BE2C (cell line): ENCODE measurements at regions not wholly inside any gene's neighbourhood (a gene's known extent, or its start where the extent isn't known, plus 50 kb on each side); places are given as distances from the start of the nearest gene placed in this dataset.

Source experiments
- DNase-seq: peaks from one replicate; pipeline ENCODE4 v3.0.0-alpha.2; 2020
- H3K27me3 ChIP-seq: fragments of 250-450 bp; sonication (Bioruptor Pico); 2 replicates; pipeline ENCODE4 v1.5.1; 2020; ENCODE audit warnings: mild to moderate bottlenecking
- H3K36me3 ChIP-seq: fragments of 250-450 bp; sonication (Bioruptor Pico); 2 replicates; pipeline ENCODE4 v1.5.1; 2020; ENCODE audit warnings: mild to moderate bottlenecking
- H3K4me1 ChIP-seq: fragments of 250-450 bp; sonication (Bioruptor Pico); 2 replicates; pipeline ENCODE4 v1.5.1; 2020
- H3K4me3 ChIP-seq: 2 replicates; pipeline ENCODE4 v1.5.1; 2011; ENCODE audit warnings: low read depth, low read length
- H3K9me3 ChIP-seq: fragments of 250-450 bp; sonication (Bioruptor Pico); 2 replicates; pipeline ENCODE4 v1.5.1; 2020
- TF ChIP-seq, protein P1 (sequence below): IDR thresholded peaks from 2 replicates; pipeline ENCODE4 v1.5.1; 2012; ENCODE audit warnings: mild to moderate bottlenecking, low read depth, low read length

DNA sequence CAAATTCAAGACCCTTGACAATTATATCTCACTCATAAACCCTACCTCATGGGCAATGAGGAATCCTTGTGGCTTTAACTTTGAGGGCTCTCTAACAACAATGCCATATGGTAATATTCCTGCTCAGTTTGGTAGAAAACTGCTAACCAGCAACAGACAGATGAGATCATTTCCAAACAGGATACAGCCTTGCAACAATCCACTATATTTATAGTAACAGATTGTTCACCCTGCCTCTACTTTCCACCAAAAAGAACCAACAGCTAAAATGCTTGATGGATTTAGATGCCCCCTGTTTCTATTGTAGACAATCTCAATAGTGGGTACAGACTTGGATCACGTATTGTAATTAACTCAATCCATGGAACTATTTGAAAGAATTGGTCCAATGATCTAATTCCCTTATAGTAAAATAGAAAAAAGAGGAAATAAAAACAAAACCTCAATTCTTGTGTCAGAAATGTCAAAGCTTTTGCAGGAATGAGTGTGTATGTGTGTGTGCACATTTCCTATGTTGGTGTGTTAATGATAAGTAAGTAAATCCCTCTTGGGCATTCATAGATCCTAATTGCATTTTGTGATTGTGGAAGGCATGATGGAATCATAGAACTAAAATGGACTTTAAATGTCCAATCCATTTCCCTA lies 100.0 kb upstream of the EDEM3 start:
- H3K9me3 ChIP-seq, result no peaks in the 10 kb centered on the region
- DNase-seq, result no peak
- no peaks in the 10 kb centered on the region for H3K27me3 ChIP-seq
- TF ChIP-seq, protein P1, sequence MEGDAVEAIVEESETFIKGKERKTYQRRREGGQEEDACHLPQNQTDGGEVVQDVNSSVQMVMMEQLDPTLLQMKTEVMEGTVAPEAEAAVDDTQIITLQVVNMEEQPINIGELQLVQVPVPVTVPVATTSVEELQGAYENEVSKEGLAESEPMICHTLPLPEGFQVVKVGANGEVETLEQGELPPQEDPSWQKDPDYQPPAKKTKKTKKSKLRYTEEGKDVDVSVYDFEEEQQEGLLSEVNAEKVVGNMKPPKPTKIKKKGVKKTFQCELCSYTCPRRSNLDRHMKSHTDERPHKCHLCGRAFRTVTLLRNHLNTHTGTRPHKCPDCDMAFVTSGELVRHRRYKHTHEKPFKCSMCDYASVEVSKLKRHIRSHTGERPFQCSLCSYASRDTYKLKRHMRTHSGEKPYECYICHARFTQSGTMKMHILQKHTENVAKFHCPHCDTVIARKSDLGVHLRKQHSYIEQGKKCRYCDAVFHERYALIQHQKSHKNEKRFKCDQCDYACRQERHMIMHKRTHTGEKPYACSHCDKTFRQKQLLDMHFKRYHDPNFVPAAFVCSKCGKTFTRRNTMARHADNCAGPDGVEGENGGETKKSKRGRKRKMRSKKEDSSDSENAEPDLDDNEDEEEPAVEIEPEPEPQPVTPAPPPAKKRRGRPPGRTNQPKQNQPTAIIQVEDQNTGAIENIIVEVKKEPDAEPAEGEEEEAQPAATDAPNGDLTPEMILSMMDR, result no peak
- no peaks in the 10 kb centered on the region for H3K36me3 ChIP-seq
- no peaks in the 10 kb centered on the region for H3K4me1 ChIP-seq
- no peak overlapping the region for H3K4me3 ChIP-seq

- DNase-seq, result no peak
- TF ChIP-seq, protein P1, result no peak
- H3K9me3 ChIP-seq, result no peaks in the 10 kb centered on the region
- no peak overlapping the region for H3K4me3 ChIP-seq
- no peaks in the 10 kb centered on the region for H3K27me3 ChIP-seq
- no peaks in the 10 kb centered on the region for H3K4me1 ChIP-seq
- no peaks in the 10 kb centered on the region for H3K36me3 ChIP-seq
These were observed 99.4 kb upstream of the EDEM3 start for GRCh38 chr1:184854036-184854435.

DNA sequence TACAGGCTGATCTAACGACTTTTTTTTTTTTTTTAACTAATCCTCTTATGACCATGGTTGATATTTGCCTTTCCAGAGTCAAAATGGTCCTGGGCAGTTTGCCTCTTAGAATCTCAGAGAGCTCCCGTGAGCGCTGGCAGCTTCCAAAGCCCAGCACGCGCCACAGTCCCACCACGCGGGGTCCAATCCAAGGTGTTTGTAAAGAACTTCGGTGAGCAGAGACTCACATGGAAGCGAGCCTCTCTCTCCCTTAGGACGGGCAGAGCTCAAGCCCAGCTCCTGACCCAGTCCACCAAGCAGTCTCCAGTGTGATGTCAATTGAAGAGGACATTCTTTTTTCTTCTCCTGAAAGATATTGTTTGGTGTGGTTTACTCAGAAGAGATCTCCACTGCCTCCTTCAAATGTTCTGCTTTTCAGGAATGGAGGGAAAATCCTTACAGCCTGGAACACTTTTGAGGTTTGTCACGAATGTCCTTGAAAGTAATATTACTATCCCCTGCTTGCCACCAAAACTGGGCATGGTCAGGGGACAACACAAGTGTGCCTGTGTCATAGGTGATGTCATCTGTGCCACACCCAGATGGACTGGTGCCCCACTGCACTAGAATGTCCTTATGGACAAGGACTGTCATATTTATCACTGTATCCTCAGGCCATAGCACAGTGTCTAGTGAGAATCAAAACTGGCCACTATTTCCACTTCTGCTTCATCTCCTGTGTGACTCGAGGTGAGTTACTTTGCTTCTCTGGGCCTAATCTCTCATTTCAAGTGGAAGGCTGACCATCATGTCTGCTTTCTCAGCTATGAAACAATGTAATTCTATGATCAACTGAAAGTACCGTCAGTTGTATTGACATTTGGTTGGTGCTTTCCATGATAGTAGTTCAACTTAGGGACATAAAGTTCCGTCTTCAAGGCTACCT lies 97.4 kb upstream of the EDEM3 start:
- Histone ChIP-seq H3K4me3 (no peak overlapping the region), H3K27me3 (no peaks in the 10 kb centered on the region), H3K36me3 (no peaks in the 10 kb centered on the region), H3K4me1 (no peaks in the 10 kb centered on the region), H3K9me3 (no peaks in the 10 kb centered on the region)
- TF ChIP-seq, protein P1, result no peak
- DNase-seq, result no peak

- DNase-seq, result no peak
- Histone ChIP-seq H3K4me1 (no peaks in the 10 kb centered on the region), H3K27me3 (no peaks in the 10 kb centered on the region; the same call in 1 of the 2 replicates), H3K4me3 (no peak overlapping the region), H3K9me3 (no peaks in the 10 kb centered on the region), H3K36me3 (no peaks in the 10 kb centered on the region)
- TF ChIP-seq, protein P1, result no peak
These were observed 89.3 kb upstream of the EDEM3 start for GRCh38 chr1:184843732-184844495.

- Histone ChIP-seq H3K4me1 (no peaks in the 10 kb centered on the region), H3K36me3 (no peaks in the 10 kb centered on the region), H3K4me3 (no peak overlapping the region), H3K9me3 (no peaks in the 10 kb centered on the region), H3K27me3 (peaks cover 6% of the 10 kb centered on the region; the same call in 1 of the 2 replicates)
- TF ChIP-seq, protein P1, result no peak
- DNase-seq, result no peak
These were observed 85.9 kb upstream of the EDEM3 start for GRCh38 chr1:184840596-184840995.
